Naive B cell (primary cell): ENCODE measurements at regions not wholly inside any gene's neighbourhood (a gene's known extent, or its start where the extent isn't known, plus 50 kb on each side); places are given as distances from the start of the nearest gene placed in this dataset.
"Not testable (repeated sequence)": the region's sequence is repeated elsewhere in the genome, so short reads cannot be mapped to it uniquely, and the experiment has no call there.

Experiments used
- ATAC-seq, 2 donors: fragments of 150-1000 bp; cut with Tn5 transposase; 2 replicates each; pipeline ENCODE4 v1.10.0; 2021; ENCODE audit warnings: low read depth in 2 of 2, mild to moderate bottlenecking in 2 of 2, moderate library complexity in 2 of 2
- DNase-seq: peaks from one replicate; pipeline ENCODE4 v3.0.0; 2022
- H3K27ac Mint-ChIP-seq, 6 donors: one replicate each; pipeline ENCODE4 v1.8.0; 2020 to 2022; ENCODE audit warnings: mild to moderate bottlenecking in 6 of 6, mixed read lengths in 6 of 6, moderate library complexity in 5 of 6, inconsistent platforms in 2 of 6
- H3K27me3 Mint-ChIP-seq, 3 donors: one replicate each; pipeline ENCODE4 v1.8.0; 2021 to 2022; ENCODE audit warnings: mixed read lengths in 3 of 3, mild to moderate bottlenecking in 1 of 3
- H3K36me3 Mint-ChIP-seq, 2 donors: one replicate each; pipeline ENCODE4 v1.8.0; 2020 to 2022; ENCODE audit warnings: mixed read lengths in 2 of 2, inconsistent platforms in 1 of 2, mild to moderate bottlenecking in 1 of 2
- H3K4me1 Mint-ChIP-seq, 3 donors: one replicate each; pipeline ENCODE4 v1.8.0; 2020 to 2022; ENCODE audit warnings: mixed read lengths in 3 of 3, inconsistent platforms in 1 of 3, mild to moderate bottlenecking in 1 of 3, moderate library complexity in 1 of 3
- H3K4me3 Mint-ChIP-seq, 8 donors: one replicate each; pipeline ENCODE4 v1.8.0; 2020 to 2022; ENCODE audit warnings: mild to moderate bottlenecking in 8 of 8, mixed read lengths in 8 of 8, moderate library complexity in 8 of 8, inconsistent platforms in 2 of 8
- H3K9me3 Mint-ChIP-seq, 7 donors: one replicate each; pipeline ENCODE4 v1.8.0; 2020 to 2022; ENCODE audit warnings: mixed read lengths in 7 of 7, mild to moderate bottlenecking in 5 of 7, inconsistent platforms in 2 of 7, moderate library complexity in 1 of 7

- no peak overlapping the region for H3K4me3 Mint-ChIP-seq
- no peak overlapping the region for H3K27ac Mint-ChIP-seq
- H3K4me1 Mint-ChIP-seq: no peaks in the 10 kb centered on the region
- no peaks in the 10 kb centered on the region for H3K27me3 Mint-ChIP-seq
- peaks cover 0 to 21% (median 6%) of the 10 kb centered on the region in 7 donors for H3K9me3 Mint-ChIP-seq
- no peak for DNase-seq
- H3K36me3 Mint-ChIP-seq: no peaks in the 10 kb centered on the region
- ATAC-seq: no peak
Observed at GRCh38 chr2:182530636-182531035, 103.8 kb upstream of the PDE1A start.

GRCh38 chr2:182540252-182540651 is 113.4 kb upstream of the PDE1A start:
- no peaks in the 10 kb centered on the region for H3K27me3 Mint-ChIP-seq
- ATAC-seq (no peak), DNase-seq (no peak)
- H3K4me1 Mint-ChIP-seq: no peaks in the 10 kb centered on the region
- H3K9me3 Mint-ChIP-seq: peaks cover 0 to 4% (median 0%) of the 10 kb centered on the region in 7 donors
- H3K27ac Mint-ChIP-seq: no peak overlapping the region
- no peak overlapping the region for H3K4me3 Mint-ChIP-seq
- H3K36me3 Mint-ChIP-seq: no peaks in the 10 kb centered on the region

- H3K36me3 Mint-ChIP-seq: no peaks in the 10 kb centered on the region
- DNase-seq: no peak
- no peaks in the 10 kb centered on the region for H3K27me3 Mint-ChIP-seq
- no peaks in the 10 kb centered on the region for H3K4me1 Mint-ChIP-seq
- no peak overlapping the region for H3K4me3 Mint-ChIP-seq
- H3K27ac Mint-ChIP-seq: no peak overlapping the region
- ATAC-seq: no peak
- H3K9me3 Mint-ChIP-seq: peaks cover 0 to 4% (median 0%) of the 10 kb centered on the region in 7 donors
Observed at GRCh38 chr2:182541268-182541667, 114.4 kb upstream of the PDE1A start.

GRCh38 chr2:182542501-182543258 is 115.8 kb upstream of the PDE1A start:
- Mint-ChIP-seq H3K36me3 (no peaks in the 10 kb centered on the region), H3K9me3 (no peaks in the 10 kb centered on the region), H3K27me3 (no peaks in the 10 kb centered on the region), H3K4me1 (no peaks in the 10 kb centered on the region), H3K27ac (no peak overlapping the region), H3K4me3 (no peak overlapping the region)
- no peak for ATAC-seq
- DNase-seq: no peak

- Mint-ChIP-seq H3K4me3 (no peak overlapping the region), H3K4me1 (no peaks in the 10 kb centered on the region), H3K27me3 (no peaks in the 10 kb centered on the region), H3K36me3 (no peaks in the 10 kb centered on the region), H3K27ac (no peak overlapping the region), H3K9me3 (no peaks in the 10 kb centered on the region)
- DNase-seq (no peak), ATAC-seq (no peak)
Observed at GRCh38 chr2:182543741-182544525, 117.1 kb upstream of the PDE1A start.

- no peaks in the 10 kb centered on the region for H3K27me3 Mint-ChIP-seq
- no peak overlapping the region for H3K27ac Mint-ChIP-seq
- ATAC-seq (no peak), DNase-seq (no peak)
- H3K4me1 Mint-ChIP-seq: no peaks in the 10 kb centered on the region
- no peak overlapping the region for H3K4me3 Mint-ChIP-seq
- no peaks in the 10 kb centered on the region for H3K9me3 Mint-ChIP-seq
- H3K36me3 Mint-ChIP-seq: no peaks in the 10 kb centered on the region
Observed at GRCh38 chr2:182545420-182546167, 118.8 kb upstream of the PDE1A start.

GRCh38 chr2:182548031-182548950 is 121.5 kb upstream of the PDE1A start:
- peaks cover 0 to 2% (median 0%) of the 10 kb centered on the region in 7 donors for H3K9me3 Mint-ChIP-seq
- no peak overlapping the region for H3K4me3 Mint-ChIP-seq
- no peaks in the 10 kb centered on the region for H3K27me3 Mint-ChIP-seq
- no peaks in the 10 kb centered on the region for H3K36me3 Mint-ChIP-seq
- DNase-seq: no peak
- ATAC-seq: no peak
- no peak overlapping the region for H3K27ac Mint-ChIP-seq
- H3K4me1 Mint-ChIP-seq: no peaks in the 10 kb centered on the region

- H3K9me3 Mint-ChIP-seq: peaks cover 0 to 2% (median 0%) of the 10 kb centered on the region in 7 donors
- no peaks in the 10 kb centered on the region for H3K4me1 Mint-ChIP-seq
- H3K27me3 Mint-ChIP-seq: no peaks in the 10 kb centered on the region
- H3K27ac Mint-ChIP-seq: no peak overlapping the region
- no peaks in the 10 kb centered on the region for H3K36me3 Mint-ChIP-seq
- ATAC-seq (no peak), DNase-seq (no peak)
- H3K4me3 Mint-ChIP-seq: no peak overlapping the region
Observed at GRCh38 chr2:182550234-182550633, 123.4 kb upstream of the PDE1A start.

GRCh38 chr2:182552232-182552631 is 125.4 kb upstream of the PDE1A start:
- H3K9me3 Mint-ChIP-seq, DNase-seq, H3K4me1 Mint-ChIP-seq, H3K27ac Mint-ChIP-seq, H3K36me3 Mint-ChIP-seq, H3K4me3 Mint-ChIP-seq, H3K27me3 Mint-ChIP-seq, ATAC-seq: not testable (repeated sequence)

- not testable (repeated sequence) for H3K27me3 Mint-ChIP-seq, H3K9me3 Mint-ChIP-seq, H3K36me3 Mint-ChIP-seq, H3K4me1 Mint-ChIP-seq, ATAC-seq, DNase-seq, H3K4me3 Mint-ChIP-seq
- peak overlapping the region in 1 of 6 donors; percentile 68 for H3K27ac Mint-ChIP-seq
Observed at GRCh38 chr2:182552785-182553184, 125.9 kb upstream of the PDE1A start.

GRCh38 chr2:182553483-182553882 is 126.6 kb upstream of the PDE1A start:
- DNase-seq: no peak

GRCh38 chr2:182554950-182555349 is 128.1 kb upstream of the PDE1A start:
- ATAC-seq: no peak
- Mint-ChIP-seq H3K27me3 (no peaks in the 10 kb centered on the region), H3K4me1 (no peaks in the 10 kb centered on the region), H3K9me3 (peaks cover 0 to 6% (median 2%) of the 10 kb centered on the region in 7 donors), H3K36me3 (no peaks in the 10 kb centered on the region), H3K4me3 (no peak overlapping the region), H3K27ac (no peak overlapping the region)
- no peak for DNase-seq

More at GRCh38 chr2:182553483-182553882, 126.6 kb upstream of the PDE1A start:
- no peaks in the 10 kb centered on the region for H3K4me1 Mint-ChIP-seq
- H3K4me3 Mint-ChIP-seq: no peak overlapping the region
- H3K27ac Mint-ChIP-seq: no peak overlapping the region
- H3K9me3 Mint-ChIP-seq: peaks cover 0 to 2% (median 0%) of the 10 kb centered on the region in 7 donors
- no peak for ATAC-seq
- no peaks in the 10 kb centered on the region for H3K36me3 Mint-ChIP-seq
- no peaks in the 10 kb centered on the region for H3K27me3 Mint-ChIP-seq

GRCh38 chr2:182558564-182558963 is 131.7 kb upstream of the PDE1A start:
- H3K9me3 Mint-ChIP-seq: peaks cover 0 to 13% (median 2%) of the 10 kb centered on the region in 7 donors

More at GRCh38 chr2:182558564-182558963, 131.7 kb upstream of the PDE1A start:
- no peak for DNase-seq
- Mint-ChIP-seq H3K27me3 (no peaks in the 10 kb centered on the region), H3K36me3 (no peaks in the 10 kb centered on the region), H3K4me3 (no peak overlapping the region), H3K27ac (no peak overlapping the region), H3K4me1 (no peaks in the 10 kb centered on the region)
- no peak for ATAC-seq
